ENCODE measurements at regions not wholly inside any gene's neighbourhood (a gene's known extent, or its start where the extent isn't known, plus 50 kb on each side); places are given as distances from the start of the nearest gene placed in this dataset.

- peaks cover 0 to 27% (median 4%) of the 10 kb centered on the region in 9 donors for H3K9me3 Mint-ChIP-seq
- no peak overlapping the region for H3K4me3 Mint-ChIP-seq
- H3K27me3 Mint-ChIP-seq: peaks cover 0 to 5% (median 0%) of the 10 kb centered on the region in 5 donors
- no peaks in the 10 kb centered on the region for H3K36me3 Mint-ChIP-seq
- H3K27ac Mint-ChIP-seq: no peak overlapping the region
- peaks cover 0 to 2% (median 0%) of the 10 kb centered on the region in 4 donors for H3K4me1 Mint-ChIP-seq
- ATAC-seq (no peak), DNase-seq (no peak)
- POLR2A ChIA-PET: no interaction called here
These were observed 477.2 kb upstream of the VRK2 start for GRCh38 chr2:57569396-57569795.

GRCh38 chr2:57570961-57571360 is 475.6 kb upstream of the VRK2 start:
- peaks cover 0 to 5% (median 0%) of the 10 kb centered on the region in 5 donors for H3K27me3 Mint-ChIP-seq
- peaks cover 0 to 25% (median 4%) of the 10 kb centered on the region in 9 donors for H3K9me3 Mint-ChIP-seq
- H3K27ac Mint-ChIP-seq: no peak overlapping the region
- peaks cover 0 to 2% (median 0%) of the 10 kb centered on the region in 4 donors for H3K4me1 Mint-ChIP-seq
- DNase-seq (no peak), ATAC-seq (no peak)
- POLR2A ChIA-PET: no interaction called here
- no peak overlapping the region for H3K4me3 Mint-ChIP-seq
- no peaks in the 10 kb centered on the region for H3K36me3 Mint-ChIP-seq

GRCh38 chr2:57575700-57576268 is 470.8 kb upstream of the VRK2 start:
- Mint-ChIP-seq H3K4me1 (peaks cover 0 to 2% (median 0%) of the 10 kb centered on the region in 4 donors), H3K36me3 (no peaks in the 10 kb centered on the region), H3K27ac (no peak overlapping the region), H3K9me3 (peaks cover 0 to 26% (median 4%) of the 10 kb centered on the region in 9 donors), H3K27me3 (peaks cover 0 to 5% (median 0%) of the 10 kb centered on the region in 5 donors), H3K4me3 (no peak overlapping the region)
- DNase-seq (no peak), ATAC-seq (no peak)
- POLR2A ChIA-PET: no interaction called here

GRCh38 chr2:57576983-57577382 is 469.6 kb upstream of the VRK2 start:
- POLR2A ChIA-PET: no interaction called here
- no peak for ATAC-seq
- H3K27ac Mint-ChIP-seq: no peak overlapping the region

GRCh38 chr2:57597940-57598339 is 448.7 kb upstream of the VRK2 start:
- H3K9me3 Mint-ChIP-seq: peaks cover 0 to 32% (median 9%) of the 10 kb centered on the region in 9 donors
- H3K4me3 Mint-ChIP-seq: no peak overlapping the region
- POLR2A ChIA-PET: no interaction called here
- peaks cover 0 to 5% (median under 1%) of the 10 kb centered on the region in 4 donors for H3K4me1 Mint-ChIP-seq
- DNase-seq (no peak), ATAC-seq (no peak)
- no peaks in the 10 kb centered on the region for H3K27me3 Mint-ChIP-seq
- H3K36me3 Mint-ChIP-seq: no peaks in the 10 kb centered on the region
- no peak overlapping the region for H3K27ac Mint-ChIP-seq

More at GRCh38 chr2:57576983-57577382, 469.6 kb upstream of the VRK2 start:
- H3K9me3 Mint-ChIP-seq: peaks cover 0 to 26% (median 4%) of the 10 kb centered on the region in 9 donors
- H3K4me1 Mint-ChIP-seq: no peaks in the 10 kb centered on the region
- no peaks in the 10 kb centered on the region for H3K36me3 Mint-ChIP-seq
- H3K27me3 Mint-ChIP-seq: peaks cover 0 to 5% (median 0%) of the 10 kb centered on the region in 5 donors
- no peak for DNase-seq
- no peak overlapping the region for H3K4me3 Mint-ChIP-seq

GRCh38 chr2:57598551-57598950 is 448.1 kb upstream of the VRK2 start:
- Mint-ChIP-seq H3K9me3 (peaks cover 0 to 32% (median 9%) of the 10 kb centered on the region in 9 donors), H3K4me3 (no peak overlapping the region), H3K4me1 (peaks cover 0 to 5% (median under 1%) of the 10 kb centered on the region in 4 donors), H3K36me3 (no peaks in the 10 kb centered on the region), H3K27me3 (no peaks in the 10 kb centered on the region), H3K27ac (no peak overlapping the region)
- no peak for DNase-seq
- ATAC-seq: no peak
- POLR2A ChIA-PET: no interaction called here

- no peak overlapping the region for H3K27ac Mint-ChIP-seq
- no peaks in the 10 kb centered on the region for H3K27me3 Mint-ChIP-seq
- no peak overlapping the region for H3K4me3 Mint-ChIP-seq
- ATAC-seq (no peak), DNase-seq (no peak)
- H3K36me3 Mint-ChIP-seq: peaks cover 0 to 10% (median 0%) of the 10 kb centered on the region in 3 donors
- H3K9me3 Mint-ChIP-seq: peaks cover 0 to 19% (median 6%) of the 10 kb centered on the region in 9 donors
- POLR2A ChIA-PET: no interaction called here
- H3K4me1 Mint-ChIP-seq: peaks cover 0 to 5% (median under 1%) of the 10 kb centered on the region in 4 donors
These were observed 443.9 kb upstream of the VRK2 start for GRCh38 chr2:57602733-57603132.

GRCh38 chr2:57614988-57615387 is 431.6 kb upstream of the VRK2 start:
- Mint-ChIP-seq H3K36me3 (no peaks in the 10 kb centered on the region), H3K9me3 (peaks cover 0 to 7% (median 5%) of the 10 kb centered on the region in 9 donors), H3K4me3 (no peak overlapping the region), H3K4me1 (peaks cover 0 to 3% (median 0%) of the 10 kb centered on the region in 4 donors), H3K27ac (no peak overlapping the region), H3K27me3 (no peaks in the 10 kb centered on the region)
- DNase-seq (no peak), ATAC-seq (no peak)
- POLR2A ChIA-PET: no interaction called here

- Mint-ChIP-seq H3K4me1 (peaks cover 0 to 3% (median 0%) of the 10 kb centered on the region in 4 donors), H3K36me3 (no peaks in the 10 kb centered on the region), H3K27ac (no peak overlapping the region), H3K9me3 (peaks cover 0 to 5% (median 1%) of the 10 kb centered on the region in 9 donors), H3K4me3 (no peak overlapping the region), H3K27me3 (no peaks in the 10 kb centered on the region)
- ATAC-seq (no peak), DNase-seq (no peak)
- POLR2A ChIA-PET: no interaction called here
These were observed 430.6 kb upstream of the VRK2 start for GRCh38 chr2:57615855-57616556.

GRCh38 chr2:57617318-57617717 is 429.3 kb upstream of the VRK2 start:
- H3K9me3 Mint-ChIP-seq: peaks cover 0 to 5% (median 0%) of the 10 kb centered on the region in 9 donors
- no peak overlapping the region for H3K27ac Mint-ChIP-seq
- no peaks in the 10 kb centered on the region for H3K36me3 Mint-ChIP-seq
- POLR2A ChIA-PET: no interaction called here
- ATAC-seq (no peak), DNase-seq (no peak)
- no peak overlapping the region for H3K4me3 Mint-ChIP-seq
- peaks cover 0 to 3% (median 0%) of the 10 kb centered on the region in 4 donors for H3K4me1 Mint-ChIP-seq
- H3K27me3 Mint-ChIP-seq: no peaks in the 10 kb centered on the region

- Mint-ChIP-seq H3K27ac (no peak overlapping the region), H3K4me3 (no peak overlapping the region)
These were observed 425.4 kb upstream of the VRK2 start for GRCh38 chr2:57621122-57621663.

GRCh38 chr2:57622009-57622408 is 424.6 kb upstream of the VRK2 start:
- Mint-ChIP-seq H3K4me3 (no peak overlapping the region), H3K4me1 (no peaks in the 10 kb centered on the region), H3K27me3 (no peaks in the 10 kb centered on the region), H3K27ac (no peak overlapping the region), H3K9me3 (peaks cover 0 to 6% (median 2%) of the 10 kb centered on the region in 9 donors), H3K36me3 (peaks cover 0 to 5% (median 0%) of the 10 kb centered on the region in 3 donors)
- POLR2A ChIA-PET: no interaction called here
- DNase-seq (no peak), ATAC-seq (no peak)

More at GRCh38 chr2:57621122-57621663, 425.4 kb upstream of the VRK2 start:
- Mint-ChIP-seq H3K4me1 (peaks cover 0 to 3% (median 0%) of the 10 kb centered on the region in 4 donors), H3K27me3 (no peaks in the 10 kb centered on the region), H3K9me3 (peaks cover 0 to 8% (median 2%) of the 10 kb centered on the region in 9 donors), H3K36me3 (peaks cover 0 to 4% (median 0%) of the 10 kb centered on the region in 3 donors)
- ATAC-seq: no peak
- POLR2A ChIA-PET: no interaction called here
- no peak for DNase-seq

GRCh38 chr2:57656198-57656597 is 390.4 kb upstream of the VRK2 start:
- POLR2A ChIA-PET: no interaction called here
- DNase-seq (no peak), ATAC-seq (no peak)
- no peak overlapping the region for H3K4me3 Mint-ChIP-seq
- peaks cover 10 to 26% (median 15%) of the 10 kb centered on the region in 9 donors for H3K9me3 Mint-ChIP-seq
- H3K27ac Mint-ChIP-seq: no peak overlapping the region
- H3K4me1 Mint-ChIP-seq: no peaks in the 10 kb centered on the region
- H3K27me3 Mint-ChIP-seq: no peaks in the 10 kb centered on the region
- H3K36me3 Mint-ChIP-seq: peaks cover 0 to 16% (median 4%) of the 10 kb centered on the region in 3 donors
